ENCODE measurements at regions not wholly inside any gene's neighbourhood (a gene's known extent, or its start where the extent isn't known, plus 50 kb on each side); places are given as distances from the start of the nearest gene placed in this dataset.

DNA sequence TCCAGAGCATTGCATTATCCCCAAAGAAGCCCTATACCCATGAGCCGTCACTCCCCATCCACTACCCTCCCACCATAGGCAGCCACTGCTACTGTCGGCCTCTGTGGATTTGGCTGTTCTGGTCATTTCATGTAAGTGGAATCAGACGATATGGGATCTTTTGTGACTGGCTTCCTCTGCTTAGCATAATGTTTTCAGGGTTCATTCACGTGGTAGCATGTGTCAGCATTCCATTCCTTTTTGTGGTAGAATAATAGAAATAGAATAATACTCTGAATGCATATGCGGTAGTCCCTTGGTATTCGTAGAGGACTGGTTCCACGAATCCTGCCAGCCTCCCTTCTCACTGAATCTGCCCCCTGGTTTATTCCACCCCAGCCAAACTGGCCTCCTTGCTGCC, 402.6 kb upstream of the SULF2 start:
- no peak for TF ChIP-seq CTCF (conservative IDR thresholded peaks at IDR 0.05; ENCODE audit: low read length)
- no peak for TF ChIP-seq EZH2phosphoT487 (IDR thresholded peaks at IDR 0.05; ENCODE audit: borderline replicate concordance)
